ENCODE measurements at regions not wholly inside any gene's neighbourhood (a gene's known extent, or its start where the extent isn't known, plus 50 kb on each side); places are given as distances from the start of the nearest gene placed in this dataset.
"Not testable (repeated sequence)": the region's sequence is repeated elsewhere in the genome, so short reads cannot be mapped to it uniquely, and the experiment has no call there.

DNA sequence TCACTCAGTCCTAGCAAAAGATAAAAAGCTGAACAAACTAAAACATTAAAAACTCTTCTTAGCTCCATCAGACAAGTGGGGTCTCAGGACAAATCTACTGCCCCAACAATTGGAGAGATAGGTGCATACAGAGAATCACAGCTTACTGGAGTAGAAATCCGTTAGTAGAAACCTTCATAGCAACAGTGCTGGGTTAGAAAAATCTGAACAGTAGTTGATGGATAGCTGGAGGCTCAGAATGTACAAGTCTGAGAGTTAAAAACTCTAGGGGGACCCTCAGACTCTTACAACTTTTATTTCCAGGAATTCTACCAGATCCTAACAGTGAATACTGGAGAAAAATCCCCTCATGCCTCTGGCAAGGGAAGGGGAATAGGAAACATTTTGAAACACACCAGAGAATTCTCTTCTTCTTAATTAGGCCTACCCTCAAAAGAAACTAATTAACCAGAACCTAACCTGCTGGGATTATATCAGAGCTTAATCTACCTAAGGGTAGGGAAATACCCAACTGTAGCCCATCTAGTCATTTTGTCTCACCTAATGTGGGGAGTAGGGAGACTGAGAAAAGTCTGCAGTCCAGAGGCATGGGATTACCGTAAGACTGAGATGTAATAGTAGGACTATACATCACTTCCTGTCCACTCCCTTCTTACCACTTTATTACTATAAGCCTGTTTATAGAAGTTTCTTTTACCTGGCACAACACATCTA is 165.0 kb upstream of the CTSO start:
- H3K27me3 Mint-ChIP-seq = no peaks in the 10 kb centered on the region
- Histone ChIP-seq H3K27ac (ENCODE audit: insufficient read depth, low read length, poor library complexity, severe bottlenecking) (no peak overlapping the region), H3K9me3 (ENCODE audit: control insufficient read depth in 2 of 2, low read length in 2 of 2) (no peaks in the 10 kb centered on the region), H3K4me1 (ENCODE audit: control insufficient read depth, insufficient read depth, low read length, poor library complexity, severe bottlenecking) (no peaks in the 10 kb centered on the region), H3K27me3 (ENCODE audit: control insufficient read depth, insufficient read depth, low read length) (no peaks in the 10 kb centered on the region), H3K4me3 (ENCODE audit: low read depth, low read length) (no peak overlapping the region), H3K36me3 (ENCODE audit: control insufficient read depth, insufficient read depth, low read length) (no peaks in the 10 kb centered on the region)
- H3K9me3 Mint-ChIP-seq = peaks cover 0 to 9% (median 6%) of the 10 kb centered on the region in 7 donors
- no peaks in the 10 kb centered on the region for H3K36me3 Mint-ChIP-seq
- DNase-seq = no peak
- no peak for ATAC-seq (ENCODE audit: low read depth in 2 of 2)
- no peaks in the 10 kb centered on the region for H3K4me1 Mint-ChIP-seq
- no peak overlapping the region for H3K27ac Mint-ChIP-seq
- no peak overlapping the region for H3K4me3 Mint-ChIP-seq

DNA sequence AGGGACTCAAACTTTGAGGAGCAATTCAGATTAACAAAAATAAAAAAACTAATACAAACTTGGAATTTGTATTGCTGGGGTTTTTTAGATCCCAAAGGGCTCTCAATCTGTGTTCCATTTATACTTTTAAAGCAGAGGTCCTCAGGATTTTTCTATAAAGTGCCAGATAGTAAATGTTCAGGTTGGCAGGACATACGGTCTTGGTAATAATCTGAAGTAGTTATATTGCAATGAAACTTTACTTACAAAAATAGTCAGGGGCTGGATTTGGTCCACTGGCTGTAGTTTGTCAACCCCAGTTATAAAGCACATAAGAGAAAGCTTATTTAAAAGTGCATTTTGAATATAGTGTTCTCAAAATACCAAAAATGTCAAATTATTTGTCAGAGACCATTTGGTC is 164.1 kb upstream of the CTSO start:
- DNase-seq = no peak
- no peaks in the 10 kb centered on the region for H3K9me3 ChIP-seq (ENCODE audit: control insufficient read depth in 2 of 2, low read length in 2 of 2)

DNA sequence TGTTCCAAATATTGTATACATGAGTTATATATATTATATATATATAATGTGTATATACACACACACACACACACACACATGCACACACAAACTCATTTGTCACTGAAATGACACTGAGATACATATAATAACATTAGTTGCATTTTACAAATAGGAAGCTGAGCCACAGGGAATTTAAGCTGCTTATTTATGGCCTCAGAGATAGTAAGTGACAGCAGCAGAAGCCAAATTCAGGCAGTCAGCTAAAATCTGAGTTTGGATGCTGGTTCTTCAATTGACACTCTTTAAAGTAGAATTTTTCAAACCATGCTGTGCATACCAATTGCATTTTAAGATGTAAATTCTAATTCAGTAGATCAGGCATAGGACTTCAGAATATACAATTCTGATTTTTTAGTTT is 163.3 kb upstream of the CTSO start:
- H3K36me3 ChIP-seq (ENCODE audit: control insufficient read depth, insufficient read depth, low read length) = no peaks in the 10 kb centered on the region

More for the DNA sequence above, 164.1 kb upstream of the CTSO start:
- Mint-ChIP-seq H3K4me1 (no peaks in the 10 kb centered on the region), H3K27ac (no peak overlapping the region), H3K4me3 (no peak overlapping the region), H3K36me3 (no peaks in the 10 kb centered on the region), H3K9me3 (peaks cover 0 to 9% (median 6%) of the 10 kb centered on the region in 7 donors), H3K27me3 (no peaks in the 10 kb centered on the region)
- no peak overlapping the region for H3K4me3 ChIP-seq (ENCODE audit: low read depth, low read length)
- H3K27me3 ChIP-seq (ENCODE audit: control insufficient read depth, insufficient read depth, low read length) = no peaks in the 10 kb centered on the region
- no peak overlapping the region for H3K27ac ChIP-seq (ENCODE audit: insufficient read depth, low read length, poor library complexity, severe bottlenecking)
- H3K4me1 ChIP-seq (ENCODE audit: control insufficient read depth, insufficient read depth, low read length, poor library complexity, severe bottlenecking) = no peaks in the 10 kb centered on the region
- H3K36me3 ChIP-seq (ENCODE audit: control insufficient read depth, insufficient read depth, low read length) = no peaks in the 10 kb centered on the region
- ATAC-seq (ENCODE audit: low read depth in 2 of 2) = no peak

DNA sequence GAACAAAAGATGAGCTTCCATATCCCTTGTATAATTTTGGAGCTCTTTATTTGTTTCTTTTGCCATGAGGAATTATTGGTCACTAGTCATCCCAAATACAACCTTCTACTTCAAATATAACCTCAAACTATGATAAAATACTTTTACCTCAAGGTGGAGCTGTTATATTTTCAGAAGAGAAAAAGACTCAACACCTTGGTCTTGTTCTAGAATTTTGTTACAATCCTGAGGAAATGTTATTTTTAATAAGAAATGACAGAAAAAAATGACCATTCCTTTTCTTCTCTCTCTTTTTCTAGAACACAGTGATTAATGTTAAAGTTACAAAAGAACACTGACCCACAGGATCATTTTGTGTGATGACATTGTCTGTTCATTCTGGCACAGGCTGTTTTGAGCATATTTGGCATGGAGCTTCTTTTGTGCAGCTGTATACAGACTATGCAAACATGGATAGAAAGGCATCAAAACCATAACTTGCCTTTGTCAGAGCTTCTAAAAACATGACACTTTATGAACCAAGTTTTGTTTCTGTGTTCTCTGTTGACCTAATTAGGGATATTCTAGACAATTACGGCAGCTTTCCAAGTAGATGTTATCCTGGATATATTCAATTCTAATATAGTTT is 159.6 kb upstream of the CTSO start:
- Histone ChIP-seq H3K4me3 (ENCODE audit: low read depth, low read length) (no peak overlapping the region), H3K36me3 (ENCODE audit: control insufficient read depth, insufficient read depth, low read length) (no peaks in the 10 kb centered on the region), H3K27ac (ENCODE audit: insufficient read depth, low read length, poor library complexity, severe bottlenecking) (no peak overlapping the region), H3K4me1 (ENCODE audit: control insufficient read depth, insufficient read depth, low read length, poor library complexity, severe bottlenecking) (no peaks in the 10 kb centered on the region), H3K9me3 (ENCODE audit: control insufficient read depth in 2 of 2, low read length in 2 of 2) (no peaks in the 10 kb centered on the region), H3K27me3 (ENCODE audit: control insufficient read depth, insufficient read depth, low read length) (no peaks in the 10 kb centered on the region)
- Mint-ChIP-seq H3K27me3 (no peaks in the 10 kb centered on the region), H3K27ac (no peak overlapping the region), H3K4me3 (no peak overlapping the region), H3K9me3 (peaks cover 0 to 5% (median 1%) of the 10 kb centered on the region in 7 donors), H3K36me3 (no peaks in the 10 kb centered on the region), H3K4me1 (no peaks in the 10 kb centered on the region)
- ATAC-seq (ENCODE audit: low read depth in 2 of 2) = no peak
- no peak for DNase-seq

More for the DNA sequence above, 163.3 kb upstream of the CTSO start:
- DNase-seq (no peak), ATAC-seq (ENCODE audit: low read depth in 2 of 2) (no peak)
- Mint-ChIP-seq H3K9me3 (peaks cover 0 to 6% (median 3%) of the 10 kb centered on the region in 7 donors), H3K36me3 (no peaks in the 10 kb centered on the region), H3K4me3 (no peak overlapping the region), H3K27me3 (no peaks in the 10 kb centered on the region), H3K27ac (no peak overlapping the region), H3K4me1 (no peaks in the 10 kb centered on the region)
- no peaks in the 10 kb centered on the region for H3K4me1 ChIP-seq (ENCODE audit: control insufficient read depth, insufficient read depth, low read length, poor library complexity, severe bottlenecking)
- no peaks in the 10 kb centered on the region for H3K9me3 ChIP-seq (ENCODE audit: control insufficient read depth in 2 of 2, low read length in 2 of 2)
- H3K4me3 ChIP-seq (ENCODE audit: low read depth, low read length) = no peak overlapping the region
- no peak overlapping the region for H3K27ac ChIP-seq (ENCODE audit: insufficient read depth, low read length, poor library complexity, severe bottlenecking)
- no peaks in the 10 kb centered on the region for H3K27me3 ChIP-seq (ENCODE audit: control insufficient read depth, insufficient read depth, low read length)

DNA sequence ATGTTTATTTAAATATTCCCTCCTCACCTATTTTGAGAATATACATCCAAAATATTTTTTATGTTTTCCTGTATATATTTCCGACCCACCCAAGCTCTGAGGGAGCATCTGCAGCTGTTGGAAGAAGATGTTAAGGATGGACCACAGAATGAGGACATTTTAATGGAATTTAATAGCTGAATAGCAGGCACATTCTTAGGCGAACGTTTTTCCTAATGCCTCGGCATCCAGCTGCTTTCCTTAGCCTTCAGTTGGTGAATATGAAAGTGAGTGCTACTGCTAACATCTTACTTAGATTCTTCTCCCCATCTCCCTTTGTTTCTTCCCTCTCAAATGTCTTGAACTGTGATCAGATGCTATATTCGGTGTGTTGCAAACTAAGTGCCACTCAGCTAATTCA is 158.0 kb upstream of the CTSO start:
- H3K9me3 Mint-ChIP-seq = peaks cover 0 to 11% (median 2%) of the 10 kb centered on the region in 7 donors

DNA sequence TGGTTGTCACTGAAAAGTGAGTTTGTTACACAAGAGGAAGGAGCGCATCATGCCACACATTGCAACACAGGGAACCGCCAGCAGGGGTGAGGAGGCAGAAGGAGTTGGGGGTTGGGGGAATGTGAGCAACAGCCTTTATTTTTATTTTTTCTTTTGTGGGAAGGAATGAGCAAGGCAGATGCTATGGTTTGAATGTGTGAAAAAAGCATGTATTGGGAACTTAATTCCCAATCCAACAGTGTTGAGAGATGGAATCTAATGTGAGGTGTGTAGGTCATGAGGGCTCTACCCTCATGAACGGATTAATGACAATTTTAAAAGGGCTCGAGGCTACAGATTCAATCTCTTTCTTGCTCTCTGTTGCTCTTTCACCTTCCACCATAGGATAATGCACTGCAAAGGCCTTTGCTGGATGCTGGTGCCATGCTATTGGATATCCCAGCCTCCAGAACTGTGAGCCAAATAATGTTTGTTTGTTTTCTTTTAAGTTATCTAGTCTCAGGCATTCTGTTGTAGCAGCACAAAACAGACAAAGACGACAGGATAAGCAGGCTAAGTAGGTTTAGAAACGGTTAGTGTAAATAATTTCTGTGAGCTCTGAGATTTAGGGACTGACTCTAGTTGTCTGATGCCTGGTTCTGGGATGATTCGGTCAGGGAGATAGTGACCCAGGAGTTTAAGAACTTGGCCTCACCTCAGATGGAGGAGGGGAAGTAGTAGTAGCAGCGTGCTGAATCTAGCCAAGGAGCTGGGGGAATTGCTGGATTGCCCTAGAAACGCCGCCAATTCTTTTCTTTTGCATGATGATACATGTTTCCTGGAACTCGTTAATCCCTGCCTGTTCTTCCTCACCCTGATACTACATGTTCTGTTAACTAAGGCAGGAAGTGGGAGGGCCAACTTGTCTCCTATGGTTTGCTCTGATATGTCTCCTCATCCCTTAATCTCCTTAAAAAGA is 156.6 kb upstream of the CTSO start:
- no peak overlapping the region for H3K4me3 Mint-ChIP-seq
- Histone ChIP-seq H3K4me1 (ENCODE audit: control insufficient read depth, insufficient read depth, low read length, poor library complexity, severe bottlenecking) (no peaks in the 10 kb centered on the region), H3K36me3 (ENCODE audit: control insufficient read depth, insufficient read depth, low read length) (no peaks in the 10 kb centered on the region), H3K4me3 (ENCODE audit: low read depth, low read length) (no peak overlapping the region), H3K27me3 (ENCODE audit: control insufficient read depth, insufficient read depth, low read length) (no peaks in the 10 kb centered on the region), H3K27ac (ENCODE audit: insufficient read depth, low read length, poor library complexity, severe bottlenecking) (no peak overlapping the region), H3K9me3 (ENCODE audit: control insufficient read depth in 2 of 2, low read length in 2 of 2) (no peaks in the 10 kb centered on the region)
- no peaks in the 10 kb centered on the region for H3K4me1 Mint-ChIP-seq
- ATAC-seq (ENCODE audit: low read depth in 2 of 2) = no peak
- H3K27me3 Mint-ChIP-seq = no peaks in the 10 kb centered on the region
- no peak overlapping the region for H3K27ac Mint-ChIP-seq
- no peaks in the 10 kb centered on the region for H3K36me3 Mint-ChIP-seq
- H3K9me3 Mint-ChIP-seq = peaks cover 0 to 11% (median 0%) of the 10 kb centered on the region in 7 donors
- DNase-seq = no peak

More for the DNA sequence above, 158.0 kb upstream of the CTSO start:
- no peaks in the 10 kb centered on the region for H3K27me3 Mint-ChIP-seq
- no peaks in the 10 kb centered on the region for H3K4me1 Mint-ChIP-seq
- no peaks in the 10 kb centered on the region for H3K27me3 ChIP-seq (ENCODE audit: control insufficient read depth, insufficient read depth, low read length)
- H3K9me3 ChIP-seq (ENCODE audit: control insufficient read depth in 2 of 2, low read length in 2 of 2) = no peaks in the 10 kb centered on the region
- ATAC-seq (ENCODE audit: low read depth in 2 of 2) = no peak
- no peak overlapping the region for H3K27ac ChIP-seq (ENCODE audit: insufficient read depth, low read length, poor library complexity, severe bottlenecking)
- DNase-seq = no peak
- no peaks in the 10 kb centered on the region for H3K36me3 ChIP-seq (ENCODE audit: control insufficient read depth, insufficient read depth, low read length)
- no peak overlapping the region for H3K4me3 Mint-ChIP-seq
- H3K27ac Mint-ChIP-seq = no peak overlapping the region
- H3K4me3 ChIP-seq (ENCODE audit: low read depth, low read length) = no peak overlapping the region
- H3K36me3 Mint-ChIP-seq = no peaks in the 10 kb centered on the region
- no peaks in the 10 kb centered on the region for H3K4me1 ChIP-seq (ENCODE audit: control insufficient read depth, insufficient read depth, low read length, poor library complexity, severe bottlenecking)

DNA sequence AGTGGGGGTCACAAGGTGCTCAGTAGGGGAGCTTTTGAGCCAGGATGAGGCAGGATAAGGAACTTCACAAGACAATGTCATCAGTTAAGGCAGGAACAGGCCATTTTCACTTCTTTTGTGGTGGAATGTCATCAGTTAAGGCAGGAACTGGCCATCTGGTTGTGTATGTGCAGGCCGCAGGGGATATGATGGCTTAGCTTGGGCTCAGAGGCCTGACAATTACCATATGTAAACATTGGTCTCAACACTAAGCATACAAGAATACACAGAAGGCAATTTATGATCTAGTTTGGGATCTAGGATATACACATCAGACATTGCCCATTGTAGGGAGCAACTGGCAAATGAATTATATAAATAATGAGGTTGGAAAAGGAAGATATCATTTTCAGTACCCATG is 155.4 kb upstream of the CTSO start:
- H3K4me3 Mint-ChIP-seq; H3K4me1 ChIP-seq (ENCODE audit: control insufficient read depth, insufficient read depth, low read length, poor library complexity, severe bottlenecking); H3K9me3 ChIP-seq (ENCODE audit: control insufficient read depth in 2 of 2, low read length in 2 of 2); H3K27me3 ChIP-seq (ENCODE audit: control insufficient read depth, insufficient read depth, low read length); H3K4me1 Mint-ChIP-seq; H3K36me3 Mint-ChIP-seq; H3K4me3 ChIP-seq (ENCODE audit: low read depth, low read length); DNase-seq; H3K36me3 ChIP-seq (ENCODE audit: control insufficient read depth, insufficient read depth, low read length); H3K27me3 Mint-ChIP-seq; H3K27ac Mint-ChIP-seq; H3K27ac ChIP-seq (ENCODE audit: insufficient read depth, low read length, poor library complexity, severe bottlenecking); ATAC-seq (ENCODE audit: low read depth in 2 of 2): not testable (repeated sequence)
- H3K9me3 Mint-ChIP-seq = peaks cover 0 to 11% (median 0%) of the 10 kb centered on the region in 7 donors

All from CD4-positive, CD25-positive, alpha-beta regulatory T cell (primary cell).